Activated CD4-positive, alpha-beta T cell treated with anti-CD3 and anti-CD28 coated beads, Interleukin-2, Interleukin-6, amounts not matched to agents 100 ng/mL and 50 ng/mL, durations not matched to agents 16 hours and 8 hours (primary cell): ENCODE measurements at regions not wholly inside any gene's neighbourhood (a gene's known extent, or its start where the extent isn't known, plus 50 kb on each side); places are given as distances from the start of the nearest gene placed in this dataset.

Source experiments
- DNase-seq: peaks from one replicate; pipeline ENCODE4 v3.0.0-alpha.2; 2020

- DNase-seq = no peak
These were observed 50.7 kb downstream of the ARHGAP35 start for GRCh38 chr19:46911456-46911855.

GRCh38 chr19:46913198-46913851, 52.5 kb downstream of the ARHGAP35 start:
- no peak for DNase-seq

GRCh38 chr19:46913852-46914430, 53.1 kb downstream of the ARHGAP35 start:
- no peak for DNase-seq

- no peak for DNase-seq
These were observed 54.6 kb downstream of the ARHGAP35 start for GRCh38 chr19:46915386-46915785.

- peak; percentile 52 for DNase-seq
These were observed 56.2 kb downstream of the ARHGAP35 start for GRCh38 chr19:46917002-46917401.

GRCh38 chr19:46919324-46919723, 58.5 kb downstream of the ARHGAP35 start:
- peak; percentile 34 for DNase-seq

- DNase-seq = no peak
These were observed 59.6 kb downstream of the ARHGAP35 start for GRCh38 chr19:46920362-46920761.

- no peak for DNase-seq
These were observed 60.3 kb downstream of the ARHGAP35 start for GRCh38 chr19:46921071-46921470.

- no peak for DNase-seq
These were observed 61.7 kb downstream of the ARHGAP35 start for GRCh38 chr19:46922465-46922864.

- DNase-seq = peak; percentile 60
These were observed 64.2 kb downstream of the ARHGAP35 start for GRCh38 chr19:46924874-46925547.

GRCh38 chr19:46925548-46925950, 64.8 kb downstream of the ARHGAP35 start:
- no peak for DNase-seq

GRCh38 chr19:46926170-46927071, 65.6 kb downstream of the ARHGAP35 start:
- DNase-seq = no peak

- no peak for DNase-seq
These were observed 66.3 kb downstream of the ARHGAP35 start for GRCh38 chr19:46927106-46927505.

- DNase-seq = no peak
These were observed 67.1 kb downstream of the ARHGAP35 start for GRCh38 chr19:46927893-46928292.

- DNase-seq = no peak
These were observed 68.2 kb downstream of the ARHGAP35 start for GRCh38 chr19:46928951-46929350.

- no peak for DNase-seq
These were observed 70.4 kb downstream of the ARHGAP35 start for GRCh38 chr19:46931202-46931601.

- no peak for DNase-seq
These were observed 71.5 kb downstream of the ARHGAP35 start for GRCh38 chr19:46932346-46932745.

- no peak for DNase-seq
These were observed 74.4 kb downstream of the ARHGAP35 start for GRCh38 chr19:46935066-46935663.

GRCh38 chr19:46943150-46943946, 76.3 kb upstream of the NPAS1 start:
- DNase-seq = no peak

- no peak for DNase-seq
These were observed 75.4 kb upstream of the NPAS1 start for GRCh38 chr19:46944123-46944748.

GRCh38 chr19:46944918-46945628, 74.6 kb upstream of the NPAS1 start:
- no peak for DNase-seq
